ENCODE measurements at regions not wholly inside any gene's neighbourhood (a gene's known extent, or its start where the extent isn't known, plus 50 kb on each side); places are given as distances from the start of the nearest gene placed in this dataset.
"Not testable (repeated sequence)": the region's sequence is repeated elsewhere in the genome, so short reads cannot be mapped to it uniquely, and the experiment has no call there.

DNA sequence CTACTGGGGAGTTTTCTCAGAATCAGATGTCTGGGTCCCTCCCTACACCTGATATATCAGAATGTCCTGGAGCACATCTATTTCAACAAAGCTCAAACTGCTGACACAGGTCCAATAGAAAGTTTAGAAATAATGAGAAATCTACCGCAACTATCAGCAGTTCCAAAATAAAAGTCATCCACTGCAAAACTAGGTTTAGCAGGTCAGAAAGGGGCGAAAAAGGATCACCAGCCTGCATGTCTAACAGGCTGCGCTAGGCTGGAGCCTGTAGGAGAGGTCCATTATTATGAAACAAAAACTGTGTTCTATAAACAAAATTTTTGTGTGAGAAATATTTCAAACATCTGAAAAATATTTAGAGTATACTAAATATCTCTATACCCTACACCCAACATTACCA, 84.1 kb upstream of the RNF38 start:
- no peak overlapping the region for H3K27ac ChIP-seq
- no peak for TF ChIP-seq ZFX (IDR thresholded peaks at IDR 0.05; ENCODE audit: borderline replicate concordance)
- TF ChIP-seq, protein P1, sequence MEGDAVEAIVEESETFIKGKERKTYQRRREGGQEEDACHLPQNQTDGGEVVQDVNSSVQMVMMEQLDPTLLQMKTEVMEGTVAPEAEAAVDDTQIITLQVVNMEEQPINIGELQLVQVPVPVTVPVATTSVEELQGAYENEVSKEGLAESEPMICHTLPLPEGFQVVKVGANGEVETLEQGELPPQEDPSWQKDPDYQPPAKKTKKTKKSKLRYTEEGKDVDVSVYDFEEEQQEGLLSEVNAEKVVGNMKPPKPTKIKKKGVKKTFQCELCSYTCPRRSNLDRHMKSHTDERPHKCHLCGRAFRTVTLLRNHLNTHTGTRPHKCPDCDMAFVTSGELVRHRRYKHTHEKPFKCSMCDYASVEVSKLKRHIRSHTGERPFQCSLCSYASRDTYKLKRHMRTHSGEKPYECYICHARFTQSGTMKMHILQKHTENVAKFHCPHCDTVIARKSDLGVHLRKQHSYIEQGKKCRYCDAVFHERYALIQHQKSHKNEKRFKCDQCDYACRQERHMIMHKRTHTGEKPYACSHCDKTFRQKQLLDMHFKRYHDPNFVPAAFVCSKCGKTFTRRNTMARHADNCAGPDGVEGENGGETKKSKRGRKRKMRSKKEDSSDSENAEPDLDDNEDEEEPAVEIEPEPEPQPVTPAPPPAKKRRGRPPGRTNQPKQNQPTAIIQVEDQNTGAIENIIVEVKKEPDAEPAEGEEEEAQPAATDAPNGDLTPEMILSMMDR (IDR thresholded peaks at IDR 0.05) = no peak

DNA sequence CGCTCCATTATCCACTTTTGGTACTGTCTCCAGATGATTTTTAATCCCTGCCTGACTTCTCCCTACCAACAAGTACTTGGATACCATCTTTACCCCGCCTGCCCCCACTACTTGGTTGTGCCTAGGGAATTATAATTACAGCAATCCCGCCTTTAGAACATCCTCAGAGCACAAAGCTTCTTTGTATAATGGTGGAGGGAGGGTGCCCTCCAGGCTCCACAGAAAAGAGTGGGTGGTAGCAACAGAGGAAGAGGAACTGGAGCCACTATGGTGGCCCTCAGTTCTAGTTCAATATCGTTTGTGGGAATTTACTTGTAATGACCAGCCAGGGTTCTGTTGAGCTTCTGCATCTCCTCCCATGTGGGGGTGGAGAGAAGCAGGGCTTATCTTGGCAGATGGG, 79.0 kb upstream of the RNF38 start:
- TF ChIP-seq, protein P1 (IDR thresholded peaks at IDR 0.05) = no peak
- TF ChIP-seq ZFX (IDR thresholded peaks at IDR 0.05; ENCODE audit: borderline replicate concordance) = no peak
- no peak overlapping the region for H3K27ac ChIP-seq

DNA sequence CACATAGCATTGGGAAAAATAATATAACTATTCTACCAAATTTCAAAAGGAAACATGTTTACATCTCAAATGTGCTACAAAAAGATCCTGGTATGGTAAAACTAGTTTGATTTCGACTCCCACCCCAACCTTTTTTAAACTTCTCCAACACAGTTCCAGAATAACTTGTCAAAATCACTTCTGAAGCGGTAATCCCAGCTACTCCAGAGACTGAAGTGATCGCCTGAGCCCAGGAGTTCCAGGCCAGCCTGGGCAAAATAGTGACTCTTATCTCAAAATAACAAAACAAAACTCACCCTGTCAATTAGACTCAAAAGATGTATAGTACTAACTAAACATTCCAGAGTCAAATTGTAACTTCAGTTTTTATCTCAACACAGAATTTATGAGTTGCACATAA, 71.3 kb upstream of the RNF38 start:
- TF ChIP-seq ZFX (IDR thresholded peaks at IDR 0.05; ENCODE audit: borderline replicate concordance) = no peak
- TF ChIP-seq, protein P1 (IDR thresholded peaks at IDR 0.05) = no peak
- no peak overlapping the region for H3K27ac ChIP-seq

DNA sequence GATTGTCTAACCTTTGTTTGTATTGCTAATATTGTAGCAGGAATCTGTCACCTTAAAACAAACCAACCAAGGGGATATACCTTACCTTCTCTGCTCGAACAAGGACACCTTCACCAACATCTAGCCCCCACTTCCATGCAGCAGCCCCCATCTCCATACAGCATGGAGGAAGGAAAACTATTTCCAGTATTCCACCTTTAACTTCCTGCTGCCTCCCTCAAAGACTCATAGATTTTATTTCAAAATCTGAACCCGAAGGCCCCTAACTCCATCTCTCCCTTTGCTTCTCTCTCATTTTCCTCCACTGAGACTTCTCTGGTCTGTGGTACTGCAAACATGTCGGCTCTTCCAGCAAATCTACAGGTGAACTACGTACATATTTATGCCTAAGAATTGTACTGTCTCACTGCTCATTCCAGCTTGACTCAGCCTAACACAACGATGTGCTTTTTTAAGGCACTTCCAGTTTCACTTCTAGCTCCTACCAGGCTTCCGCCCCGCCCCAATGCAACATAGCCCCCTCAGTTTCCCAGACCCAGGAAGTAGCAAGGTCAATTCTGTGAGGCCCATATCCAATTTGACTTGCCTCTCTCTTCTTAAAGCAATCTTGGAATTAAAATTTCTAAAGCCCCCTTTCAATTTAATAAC, 70.7 kb upstream of the RNF38 start:
- no peak overlapping the region for H3K27ac ChIP-seq
- TF ChIP-seq ZFX (IDR thresholded peaks at IDR 0.05; ENCODE audit: borderline replicate concordance) = no peak
- TF ChIP-seq, protein P1 (IDR thresholded peaks at IDR 0.05) = no peak

DNA sequence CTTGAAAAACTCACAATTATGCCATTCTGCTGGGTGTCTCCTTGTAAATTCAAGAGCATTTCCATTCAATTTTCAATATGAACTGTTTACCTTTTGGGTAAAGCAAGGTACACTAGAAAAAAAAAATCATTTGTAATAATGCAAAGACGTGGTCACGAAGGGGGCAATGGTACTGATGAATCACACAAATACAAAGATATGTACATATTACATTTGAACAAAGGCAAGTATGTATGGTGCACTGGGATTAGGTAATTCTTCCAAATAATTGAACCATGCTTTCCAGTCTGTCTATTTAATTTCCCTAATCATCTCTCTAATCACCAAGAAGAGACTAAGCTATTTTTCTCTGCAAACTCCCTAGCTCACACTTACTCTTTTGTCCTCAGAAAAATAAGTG, 63.4 kb upstream of the RNF38 start:
- no peak for TF ChIP-seq ZFX (IDR thresholded peaks at IDR 0.05; ENCODE audit: borderline replicate concordance)
- TF ChIP-seq, protein P1 (IDR thresholded peaks at IDR 0.05) = no peak
- no peak overlapping the region for H3K27ac ChIP-seq

DNA sequence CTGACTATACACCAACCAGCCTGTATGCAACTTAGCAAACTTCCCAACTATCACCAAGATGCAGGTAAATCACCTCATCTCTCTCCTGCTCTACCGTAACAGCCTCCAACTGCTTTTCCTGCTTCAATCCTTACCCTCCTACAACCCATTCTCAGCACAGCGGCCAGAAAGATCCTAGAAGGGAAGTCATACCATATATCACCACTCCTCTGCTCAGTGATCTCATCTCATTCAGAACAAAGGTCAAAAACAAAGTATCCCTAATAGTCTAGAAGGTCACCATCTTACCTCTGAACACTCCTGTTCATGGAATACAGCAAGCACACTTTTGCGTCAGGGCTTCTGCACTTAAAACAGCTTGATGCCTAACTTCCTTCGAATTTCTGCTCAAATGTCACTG, 62.2 kb upstream of the RNF38 start:
- H3K27ac ChIP-seq = no peak overlapping the region

DNA sequence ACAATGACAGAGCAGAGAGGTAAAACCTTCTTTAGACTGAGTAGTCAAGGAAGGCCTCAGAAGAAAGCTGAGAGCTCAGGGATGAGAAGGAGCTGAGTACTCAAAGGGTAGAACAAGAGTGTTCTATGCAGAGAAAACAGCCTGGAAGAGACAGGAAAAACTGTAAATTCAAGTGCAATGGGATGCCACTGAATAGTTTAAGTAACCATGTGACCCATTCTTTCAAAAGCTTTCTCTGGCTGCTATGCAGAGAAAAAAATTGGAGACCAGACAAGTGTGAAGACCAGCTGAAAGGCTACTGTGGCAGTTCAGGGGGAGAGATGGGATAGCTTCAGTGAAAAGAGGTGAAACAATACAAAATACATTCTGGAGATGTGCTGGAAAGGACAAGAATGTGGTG, 61.3 kb upstream of the RNF38 start:
- TF ChIP-seq ZFX (IDR thresholded peaks at IDR 0.05; ENCODE audit: borderline replicate concordance) = no peak
- TF ChIP-seq, protein P1 (IDR thresholded peaks at IDR 0.05) = no peak
- no peak overlapping the region for H3K27ac ChIP-seq

More for the DNA sequence above, 62.2 kb upstream of the RNF38 start:
- TF ChIP-seq, protein P1 (IDR thresholded peaks at IDR 0.05) = no peak
- TF ChIP-seq ZFX (IDR thresholded peaks at IDR 0.05; ENCODE audit: borderline replicate concordance) = no peak

DNA sequence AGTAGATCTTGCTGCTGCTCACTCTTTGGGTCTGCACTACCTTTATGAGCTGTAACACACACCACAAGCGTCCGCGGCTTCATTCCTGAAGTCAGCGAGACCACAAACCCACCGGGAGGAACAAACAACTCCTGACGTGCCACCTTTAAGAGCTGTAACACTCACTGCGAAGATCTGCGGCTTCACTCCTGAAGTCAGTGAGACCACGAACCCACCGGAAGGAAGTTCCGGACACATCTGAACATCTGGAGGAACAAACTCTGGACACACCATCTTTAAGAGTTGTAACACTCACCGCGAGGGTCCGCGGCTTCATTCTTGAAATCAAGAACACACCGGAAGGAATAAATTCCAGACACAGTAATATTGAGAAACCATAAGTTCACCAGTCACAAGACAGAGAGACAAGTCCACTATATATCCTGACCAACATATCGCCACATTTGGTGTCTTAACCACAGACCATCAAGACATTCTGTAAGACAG, 58.4 kb upstream of the RNF38 start:
- not testable (repeated sequence) for H3K27ac ChIP-seq

All from 22Rv1 (cell line).